Cardiac fibroblast (primary cell): ENCODE measurements at regions not wholly inside any gene's neighbourhood (a gene's known extent, or its start where the extent isn't known, plus 50 kb on each side); places are given as distances from the start of the nearest gene placed in this dataset.

Experiments used
- DNase-seq, 2 donors: peaks; one replicate each; pipeline versions ENCODE4 v3.0.0 to v3.0.0-alpha.2; 2010; ENCODE audit warnings: low read depth in 2 of 2
- H3K4me3 ChIP-seq, 2 donors: replicated peaks in 1 of 2; 1 replicate in 1 of 2; 2 replicates in 1 of 2; pipeline ENCODE4 v1.5.1; 2011; ENCODE audit warnings: low read depth in 2 of 2, low read length in 2 of 2, mild to moderate bottlenecking in 2 of 2, moderate library complexity in 1 of 2
- TF ChIP-seq, protein P1 (sequence below): IDR thresholded peaks from one replicate; pipeline ENCODE4 v1.5.1; 2011; ENCODE audit warnings: low read depth, mild to moderate bottlenecking, low read length, inconsistent platforms

- TF ChIP-seq, protein P1, sequence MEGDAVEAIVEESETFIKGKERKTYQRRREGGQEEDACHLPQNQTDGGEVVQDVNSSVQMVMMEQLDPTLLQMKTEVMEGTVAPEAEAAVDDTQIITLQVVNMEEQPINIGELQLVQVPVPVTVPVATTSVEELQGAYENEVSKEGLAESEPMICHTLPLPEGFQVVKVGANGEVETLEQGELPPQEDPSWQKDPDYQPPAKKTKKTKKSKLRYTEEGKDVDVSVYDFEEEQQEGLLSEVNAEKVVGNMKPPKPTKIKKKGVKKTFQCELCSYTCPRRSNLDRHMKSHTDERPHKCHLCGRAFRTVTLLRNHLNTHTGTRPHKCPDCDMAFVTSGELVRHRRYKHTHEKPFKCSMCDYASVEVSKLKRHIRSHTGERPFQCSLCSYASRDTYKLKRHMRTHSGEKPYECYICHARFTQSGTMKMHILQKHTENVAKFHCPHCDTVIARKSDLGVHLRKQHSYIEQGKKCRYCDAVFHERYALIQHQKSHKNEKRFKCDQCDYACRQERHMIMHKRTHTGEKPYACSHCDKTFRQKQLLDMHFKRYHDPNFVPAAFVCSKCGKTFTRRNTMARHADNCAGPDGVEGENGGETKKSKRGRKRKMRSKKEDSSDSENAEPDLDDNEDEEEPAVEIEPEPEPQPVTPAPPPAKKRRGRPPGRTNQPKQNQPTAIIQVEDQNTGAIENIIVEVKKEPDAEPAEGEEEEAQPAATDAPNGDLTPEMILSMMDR: no peak
- no peak for DNase-seq
- H3K4me3 ChIP-seq: no peak overlapping the region
Observed at GRCh38 chr6:169339731-169340309, 86.2 kb upstream of the THBS2 start.

DNA sequence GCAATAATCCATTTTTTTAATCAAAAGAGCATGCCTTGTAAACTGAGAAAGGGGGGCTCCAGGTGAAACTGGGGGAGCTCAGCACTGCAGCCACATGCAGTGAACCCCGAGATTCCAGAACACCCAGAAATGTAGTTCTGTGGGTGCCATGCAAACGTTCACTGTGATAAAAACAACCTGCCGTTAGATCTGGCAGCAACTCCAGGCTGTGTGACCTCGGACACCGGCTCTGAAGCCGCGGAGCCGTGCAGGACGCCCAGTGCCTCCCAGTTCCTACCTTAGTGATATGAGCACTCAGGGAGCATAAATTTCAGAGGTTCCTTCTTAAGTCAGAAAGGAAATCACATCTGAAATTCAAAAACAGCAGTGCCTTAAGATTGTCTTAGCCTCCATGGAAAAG, 85.4 kb upstream of the THBS2 start:
- DNase-seq: no peak

GRCh38 chr6:169337886-169338445, 84.3 kb upstream of the THBS2 start:
- TF ChIP-seq, protein P1: no peak
- no peak overlapping the region for H3K4me3 ChIP-seq
- no peak for DNase-seq

More for the DNA sequence above, 85.4 kb upstream of the THBS2 start:
- no peak overlapping the region for H3K4me3 ChIP-seq
- TF ChIP-seq, protein P1: no peak

- TF ChIP-seq, protein P1: no peak
- no peak for DNase-seq
Observed at GRCh38 chr6:169335301-169335700, 81.7 kb upstream of the THBS2 start.

GRCh38 chr6:169332250-169332649, 78.6 kb upstream of the THBS2 start:
- DNase-seq: no peak
- H3K4me3 ChIP-seq: no peak overlapping the region
- TF ChIP-seq, protein P1: no peak

More at GRCh38 chr6:169335301-169335700, 81.7 kb upstream of the THBS2 start:
- no peak overlapping the region for H3K4me3 ChIP-seq

DNA sequence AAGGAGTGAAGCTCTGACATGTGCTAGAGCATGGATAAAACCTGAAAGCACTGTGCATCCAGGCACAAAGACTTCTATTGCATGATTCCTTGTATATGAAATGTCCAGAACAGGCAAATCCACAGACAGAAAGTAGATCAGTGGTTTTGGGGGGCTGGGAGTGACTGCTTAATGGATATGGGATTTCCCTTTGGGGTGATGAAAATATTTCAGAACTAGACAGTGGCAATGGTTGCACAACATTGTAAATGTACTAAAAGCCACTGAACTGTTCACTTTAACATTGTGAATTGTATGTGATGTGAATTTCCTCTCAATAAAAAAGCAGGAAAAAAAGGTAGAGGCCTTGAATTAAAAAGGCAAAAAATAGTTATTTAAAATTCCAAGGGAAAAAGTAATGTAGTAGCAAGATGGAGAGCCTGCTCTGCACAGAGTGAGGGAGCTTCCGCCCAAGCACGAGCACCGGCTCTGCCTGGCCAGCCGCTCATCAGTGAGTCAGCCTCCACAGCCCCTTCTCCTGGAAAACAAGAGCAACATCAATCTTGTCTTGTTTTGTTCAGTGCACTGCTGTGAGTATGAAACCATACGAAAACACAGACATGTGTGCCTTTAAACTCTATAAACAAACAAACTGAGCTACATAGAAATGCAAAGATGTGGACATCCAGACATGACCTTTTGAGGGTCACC, 74.6 kb upstream of the THBS2 start:
- TF ChIP-seq, protein P1: no peak
- no peak overlapping the region for H3K4me3 ChIP-seq
- DNase-seq: peak; percentile 60 to 63
